Loucy (cell line): ENCODE measurements at regions not wholly inside any gene's neighbourhood (a gene's known extent, or its start where the extent isn't known, plus 50 kb on each side); places are given as distances from the start of the nearest gene placed in this dataset.
A peak's percentile ranks its signal among the peaks of the same experiment; 100 is the strongest.

Source experiments
- H2AFZ ChIP-seq: fragments of 200-600 bp; sonication (generic); 2 replicates; pipeline ENCODE4 v1.6.0; 2016; ENCODE audit warnings: antibody characterized with exemption, mild to moderate bottlenecking, low read length, moderate library complexity
- H3F3A ChIP-seq: fragments of 200-600 bp; 2 replicates; pipeline ENCODE4 v1.6.0; 2016; ENCODE audit warnings: antibody characterized with exemption, low read depth, mild to moderate bottlenecking
- H3K27me3 ChIP-seq: fragments of 200-600 bp; sonication (generic); 2 replicates; pipeline ENCODE4 v1.6.1; 2014; ENCODE audit warnings: low read length, mild to moderate bottlenecking; ENCODE audit not compliant: insufficient read depth, poor library complexity, severe bottlenecking
- H3K36me3 ChIP-seq: fragments of 200-600 bp; sonication (generic); 2 replicates; pipeline ENCODE4 v1.6.1; 2016; ENCODE audit warnings: low read length; ENCODE audit not compliant: insufficient read depth
- H3K4me1 ChIP-seq: fragments of 200-600 bp; sonication (generic); 2 replicates; pipeline ENCODE4 v1.5.1; 2014; ENCODE audit warnings: low read length, mild to moderate bottlenecking; ENCODE audit not compliant: insufficient read depth, poor library complexity, severe bottlenecking
- H3K4me2 ChIP-seq: fragments of 200-600 bp; sonication (generic); 2 replicates; pipeline ENCODE4 v1.6.0; 2014; ENCODE audit warnings: antibody characterized with exemption, low read length, low read depth, mild to moderate bottlenecking; ENCODE audit not compliant: poor library complexity, severe bottlenecking
- H3K4me3 ChIP-seq: fragments of 200-600 bp; sonication (generic); 2 replicates; pipeline ENCODE4 v1.5.1; 2014; ENCODE audit warnings: low read length, mild to moderate bottlenecking, mixed read lengths; ENCODE audit not compliant: poor library complexity, severe bottlenecking
- H3K79me2 ChIP-seq: fragments of 200-600 bp; sonication (generic); 2 replicates; pipeline ENCODE4 v1.6.1; 2014; ENCODE audit warnings: low read length; ENCODE audit not compliant: insufficient read depth
- H3K9ac ChIP-seq: fragments of 200-600 bp; sonication (generic); 2 replicates; pipeline ENCODE4 v1.6.0; 2014; ENCODE audit warnings: mild to moderate bottlenecking, low read depth, low read length, moderate library complexity; ENCODE audit not compliant: poor library complexity, severe bottlenecking
- H3K9me2 ChIP-seq: fragments of 200-600 bp; sonication (generic); replicated peaks from 2 replicates; pipeline ENCODE4 v1.6.1; 2016; ENCODE audit warnings: low read depth, low read length, mixed read lengths
- H3K9me3 ChIP-seq: fragments of 200-600 bp; sonication (generic); 2 replicates; pipeline ENCODE4 v1.6.1; 2014; ENCODE audit warnings: mild to moderate bottlenecking, antibody characterized with exemption, low read length, low read depth; ENCODE audit not compliant: insufficient read depth
- H4K20me1 ChIP-seq: fragments of 200-600 bp; sonication (generic); 2 replicates; pipeline ENCODE4 v1.6.0; 2014; ENCODE audit warnings: antibody characterized with exemption, low read length, mild to moderate bottlenecking; ENCODE audit not compliant: insufficient read depth, poor library complexity, severe bottlenecking
- CTCF ChIP-seq: fragments of 200-600 bp; sonication (generic); conservative IDR thresholded peaks from 2 replicates; pipeline ENCODE4 v1.5.1; 2014; ENCODE audit warnings: mild to moderate bottlenecking, antibody characterized with exemption, low read length
- EZH2phosphoT487 ChIP-seq: fragments of 200-600 bp; IDR thresholded peaks from 2 replicates; pipeline ENCODE4 v1.6.1; 2018; ENCODE audit warnings: antibody characterized with exemption, mild to moderate bottlenecking, moderate library complexity, borderline replicate concordance

- H3K36me3 ChIP-seq: no peaks in the 10 kb centered on the region
- H2AFZ ChIP-seq: peak overlapping the region; percentile 42
- H3K9me2 ChIP-seq: no peaks in the 10 kb centered on the region
- no peak overlapping the region for H3K4me3 ChIP-seq
- no peak overlapping the region for H3K4me2 ChIP-seq
- TF ChIP-seq CTCF (peak; percentile 88), EZH2phosphoT487 (no peak)
- no peak overlapping the region for H3K9ac ChIP-seq
- H3K79me2 ChIP-seq: no peaks in the 10 kb centered on the region
- H3F3A ChIP-seq: no peaks in the 10 kb centered on the region
- H4K20me1 ChIP-seq: no peaks in the 10 kb centered on the region
- no peaks in the 10 kb centered on the region for H3K27me3 ChIP-seq
- no peaks in the 10 kb centered on the region for H3K4me1 ChIP-seq
- H3K9me3 ChIP-seq: no peaks in the 10 kb centered on the region
These were observed 129.2 kb upstream of the SYT6 start for GRCh38 chr1:114282751-114283403.

GRCh38 chr1:114278911-114279310 lies 125.2 kb upstream of the SYT6 start:
- Histone ChIP-seq H3K9me3 (no peaks in the 10 kb centered on the region), H3K9me2 (no peaks in the 10 kb centered on the region), H3K36me3 (no peaks in the 10 kb centered on the region), H3K9ac (no peak overlapping the region), H2AFZ (no peak overlapping the region), H3K4me3 (no peak overlapping the region), H3K27me3 (no peaks in the 10 kb centered on the region), H4K20me1 (no peaks in the 10 kb centered on the region), H3K4me2 (no peak overlapping the region), H3K4me1 (no peaks in the 10 kb centered on the region), H3K79me2 (no peaks in the 10 kb centered on the region), H3F3A (no peaks in the 10 kb centered on the region)
- TF ChIP-seq EZH2phosphoT487 (no peak), CTCF (no peak)

DNA sequence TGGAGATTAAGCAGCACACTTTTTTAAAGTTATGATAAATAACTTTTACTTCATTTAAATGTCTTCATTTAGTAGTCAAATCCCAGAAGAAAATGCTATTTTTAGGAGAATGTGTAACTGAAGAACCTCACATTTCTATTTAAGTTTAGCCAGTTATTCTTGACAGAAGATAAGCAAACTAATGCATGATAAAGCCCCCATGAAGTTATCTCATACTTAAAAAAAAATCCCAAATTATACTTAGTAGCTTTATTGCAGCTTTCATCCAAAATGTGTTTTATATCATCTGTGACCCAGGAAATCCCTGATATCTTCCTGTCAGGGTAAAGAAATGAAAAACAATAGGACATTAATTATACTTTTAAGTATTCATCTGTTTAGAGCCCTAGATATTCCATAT lies 124.8 kb upstream of the SYT6 start:
- Histone ChIP-seq H2AFZ (no peak overlapping the region), H3K79me2 (no peaks in the 10 kb centered on the region), H3K4me3 (no peak overlapping the region), H3K4me2 (no peak overlapping the region), H3K9me2 (no peaks in the 10 kb centered on the region), H3K9me3 (no peaks in the 10 kb centered on the region), H3K27me3 (no peaks in the 10 kb centered on the region), H3K36me3 (no peaks in the 10 kb centered on the region), H3F3A (no peaks in the 10 kb centered on the region), H3K4me1 (no peaks in the 10 kb centered on the region), H3K9ac (no peak overlapping the region), H4K20me1 (no peaks in the 10 kb centered on the region)
- TF ChIP-seq CTCF: no peak
- no peak for TF ChIP-seq EZH2phosphoT487
